CD4-positive, CD25-positive, alpha-beta regulatory T cell (primary cell): ENCODE measurements at regions not wholly inside any gene's neighbourhood (a gene's known extent, or its start where the extent isn't known, plus 50 kb on each side); places are given as distances from the start of the nearest gene placed in this dataset.

ENCODE experiments used
- ATAC-seq, 2 donors: fragments of 150-1000 bp; cut with Tn5 transposase; one replicate each; pipeline ENCODE4 v1.10.0; 2021; ENCODE audit warnings: low read depth in 2 of 2, moderate number of reproducible peaks in 2 of 2, moderate library complexity in 1 of 2
- DNase-seq, 3 donors: peaks; one replicate each; pipeline versions ENCODE4 v3.0.0 to v3.0.0-alpha.2; 2012 to 2022; ENCODE audit warnings: mixed read lengths in 1 of 3
- H3K27ac ChIP-seq: one replicate; pipeline ENCODE4 v1.7.0; 2013; ENCODE audit warnings: mild to moderate bottlenecking, low read length; ENCODE audit not compliant: insufficient read depth, poor library complexity, severe bottlenecking
- H3K27me3 ChIP-seq: one replicate; pipeline ENCODE4 v1.7.0; 2013; ENCODE audit warnings: low read length; ENCODE audit not compliant: control insufficient read depth, insufficient read depth
- H3K36me3 ChIP-seq: one replicate; pipeline ENCODE4 v1.7.0; 2013; ENCODE audit warnings: mild to moderate bottlenecking, low read length, moderate library complexity; ENCODE audit not compliant: control insufficient read depth, insufficient read depth
- H3K4me1 ChIP-seq: 2 replicates; pipeline ENCODE4 v1.7.0; 2013; ENCODE audit warnings: mild to moderate bottlenecking, low read length; ENCODE audit not compliant: insufficient read depth, control insufficient read depth, poor library complexity, severe bottlenecking
- H3K4me3 ChIP-seq: one replicate; pipeline ENCODE4 v1.7.0; 2013; ENCODE audit warnings: low read depth, mild to moderate bottlenecking, low read length, moderate library complexity
- H3K9me3 ChIP-seq, 2 experiments: 1 replicate in 1 of 2; 2 replicates in 1 of 2; pipeline ENCODE4 v1.7.0; 2013; ENCODE audit warnings: low read length in 2 of 2, mild to moderate bottlenecking in 1 of 2, moderate library complexity in 1 of 2; ENCODE audit not compliant: control insufficient read depth in 2 of 2
- H3K27ac Mint-ChIP-seq, 3 donors: one replicate each; pipeline ENCODE4 v1.8.0; 2020 to 2022; ENCODE audit warnings: mild to moderate bottlenecking in 3 of 3, mixed read lengths in 3 of 3, moderate library complexity in 2 of 3
- H3K27me3 Mint-ChIP-seq: one replicate; pipeline ENCODE4 v1.8.0; 2022; ENCODE audit warnings: mild to moderate bottlenecking, mixed read lengths
- H3K36me3 Mint-ChIP-seq: one replicate; pipeline ENCODE4 v1.8.0; 2020; ENCODE audit warnings: mixed read lengths
- H3K4me1 Mint-ChIP-seq, 4 donors: one replicate each; pipeline ENCODE4 v1.8.0; 2020 to 2022; ENCODE audit warnings: mixed read lengths in 4 of 4, mild to moderate bottlenecking in 1 of 4
- H3K4me3 Mint-ChIP-seq, 4 donors: one replicate each; pipeline ENCODE4 v1.8.0; 2020 to 2022; ENCODE audit warnings: mild to moderate bottlenecking in 4 of 4, mixed read lengths in 4 of 4, moderate library complexity in 3 of 4
- H3K9me3 Mint-ChIP-seq, 7 donors: one replicate each; pipeline ENCODE4 v1.8.0; 2020 to 2022; ENCODE audit warnings: mixed read lengths in 7 of 7, mild to moderate bottlenecking in 3 of 7, moderate library complexity in 2 of 7

DNA sequence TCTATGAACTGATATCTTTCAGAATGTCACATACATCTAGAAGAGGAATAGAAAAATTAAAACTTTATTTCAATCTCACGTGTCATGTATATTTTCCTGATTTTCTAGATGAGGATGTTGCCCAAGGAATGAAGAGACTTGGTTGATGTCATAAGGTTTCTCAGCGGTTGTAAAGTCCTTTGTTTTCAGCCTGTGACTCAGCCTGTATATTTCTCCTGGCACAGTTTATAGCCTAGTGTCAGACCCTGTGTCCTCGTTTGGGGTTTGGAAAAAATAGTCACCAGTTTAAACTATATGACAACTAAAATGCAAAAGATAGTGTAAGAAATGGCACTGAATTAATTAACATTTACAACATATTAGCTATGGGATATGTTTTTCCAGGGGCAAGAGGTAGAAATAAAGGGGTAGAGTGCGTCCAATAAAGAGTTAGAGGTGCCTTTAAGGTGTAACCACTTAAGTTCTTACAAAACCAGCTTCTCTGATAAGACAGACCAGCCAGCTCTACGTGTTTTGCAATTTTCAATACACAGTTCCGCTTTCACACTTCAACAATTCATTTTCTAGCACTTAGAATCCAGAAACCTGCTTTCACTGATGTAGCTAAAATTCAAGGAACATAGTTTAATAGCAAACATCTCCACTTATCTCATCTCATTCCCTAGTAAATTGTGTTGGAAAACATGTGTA, 1432.6 kb upstream of the TENM4 start:
- no peaks in the 10 kb centered on the region for H3K4me1 Mint-ChIP-seq
- no peaks in the 10 kb centered on the region for H3K27me3 Mint-ChIP-seq
- no peaks in the 10 kb centered on the region for H3K9me3 ChIP-seq
- H3K9me3 Mint-ChIP-seq, result peaks cover 3 to 15% (median 6%) of the 10 kb centered on the region in 7 donors
- H3K4me3 Mint-ChIP-seq, result no peak overlapping the region
- H3K27ac Mint-ChIP-seq, result no peak overlapping the region
- no peaks in the 10 kb centered on the region for H3K27me3 ChIP-seq
- no peaks in the 10 kb centered on the region for H3K4me1 ChIP-seq
- no peaks in the 10 kb centered on the region for H3K36me3 Mint-ChIP-seq
- DNase-seq (no peak), ATAC-seq (no peak)
- H3K36me3 ChIP-seq, result no peaks in the 10 kb centered on the region
- no peak overlapping the region for H3K27ac ChIP-seq
- no peak overlapping the region for H3K4me3 ChIP-seq

- Histone ChIP-seq H3K4me3 (no peak overlapping the region), H3K27ac (no peak overlapping the region), H3K9me3 (no peaks in the 10 kb centered on the region), H3K36me3 (no peaks in the 10 kb centered on the region), H3K4me1 (no peaks in the 10 kb centered on the region), H3K27me3 (no peaks in the 10 kb centered on the region)
- Mint-ChIP-seq H3K27ac (no peak overlapping the region), H3K27me3 (no peaks in the 10 kb centered on the region), H3K4me1 (no peaks in the 10 kb centered on the region), H3K9me3 (peaks cover 3 to 15% (median 5%) of the 10 kb centered on the region in 7 donors), H3K4me3 (no peak overlapping the region), H3K36me3 (no peaks in the 10 kb centered on the region)
- ATAC-seq, result no peak
- DNase-seq, result no peak
Measured at GRCh38 chr11:80872116-80872728, 1431.4 kb upstream of the TENM4 start.

- Mint-ChIP-seq H3K9me3 (peaks cover 0 to 18% (median 7%) of the 10 kb centered on the region in 7 donors), H3K27me3 (no peaks in the 10 kb centered on the region), H3K27ac (no peak overlapping the region), H3K4me1 (no peaks in the 10 kb centered on the region), H3K4me3 (no peak overlapping the region), H3K36me3 (no peaks in the 10 kb centered on the region)
- Histone ChIP-seq H3K4me3 (no peak overlapping the region), H3K4me1 (no peaks in the 10 kb centered on the region), H3K36me3 (no peaks in the 10 kb centered on the region), H3K27ac (no peak overlapping the region), H3K9me3 (no peaks in the 10 kb centered on the region), H3K27me3 (no peaks in the 10 kb centered on the region)
- no peak for DNase-seq
- no peak for ATAC-seq
Measured at GRCh38 chr11:80868831-80869230, 1428.0 kb upstream of the TENM4 start.

- no peak overlapping the region for H3K4me3 Mint-ChIP-seq
- no peaks in the 10 kb centered on the region for H3K36me3 Mint-ChIP-seq
- ATAC-seq, result no peak
- no peaks in the 10 kb centered on the region for H3K4me1 Mint-ChIP-seq
- H3K4me3 ChIP-seq, result no peak overlapping the region
- no peaks in the 10 kb centered on the region for H3K27me3 Mint-ChIP-seq
- no peaks in the 10 kb centered on the region for H3K9me3 ChIP-seq
- H3K27me3 ChIP-seq, result no peaks in the 10 kb centered on the region
- no peaks in the 10 kb centered on the region for H3K4me1 ChIP-seq
- peaks cover 0 to 17% (median 8%) of the 10 kb centered on the region in 7 donors for H3K9me3 Mint-ChIP-seq
- DNase-seq, result no peak
- H3K27ac Mint-ChIP-seq, result no peak overlapping the region
- no peaks in the 10 kb centered on the region for H3K36me3 ChIP-seq
- no peak overlapping the region for H3K27ac ChIP-seq
Measured at GRCh38 chr11:80862011-80862410, 1421.2 kb upstream of the TENM4 start.

GRCh38 chr11:80861193-80861592, 1420.4 kb upstream of the TENM4 start:
- Histone ChIP-seq H3K36me3 (no peaks in the 10 kb centered on the region), H3K4me3 (no peak overlapping the region), H3K27me3 (no peaks in the 10 kb centered on the region), H3K9me3 (no peaks in the 10 kb centered on the region), H3K27ac (no peak overlapping the region), H3K4me1 (no peaks in the 10 kb centered on the region)
- Mint-ChIP-seq H3K27me3 (no peaks in the 10 kb centered on the region), H3K36me3 (no peaks in the 10 kb centered on the region), H3K27ac (no peak overlapping the region), H3K4me1 (no peaks in the 10 kb centered on the region), H3K4me3 (no peak overlapping the region), H3K9me3 (peaks cover 0 to 12% (median 7%) of the 10 kb centered on the region in 7 donors)
- DNase-seq (no peak), ATAC-seq (no peak)

DNA sequence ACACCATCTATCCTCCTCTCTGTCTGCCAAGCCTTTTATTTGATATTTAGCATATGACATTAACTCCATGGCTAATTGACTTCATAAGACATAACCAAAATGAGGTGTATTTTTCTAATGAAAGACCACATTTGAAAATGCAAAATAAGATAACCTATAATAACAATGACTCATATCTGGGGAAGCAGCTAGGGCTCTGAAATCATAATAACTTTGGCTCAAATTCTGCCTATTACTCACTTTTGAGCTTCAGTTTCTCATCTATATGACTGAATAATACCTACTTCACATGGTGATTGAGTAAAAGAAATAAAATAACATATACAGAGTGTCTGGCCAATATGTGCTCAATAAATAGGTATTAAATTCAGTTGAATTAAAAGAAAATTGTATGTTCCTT, 1419.8 kb upstream of the TENM4 start:
- no peaks in the 10 kb centered on the region for H3K4me1 ChIP-seq
- Mint-ChIP-seq H3K36me3 (no peaks in the 10 kb centered on the region), H3K27ac (no peak overlapping the region), H3K4me3 (no peak overlapping the region), H3K9me3 (peaks cover 0 to 9% (median 6%) of the 10 kb centered on the region in 7 donors), H3K27me3 (no peaks in the 10 kb centered on the region), H3K4me1 (no peaks in the 10 kb centered on the region)
- DNase-seq, result no peak
- H3K4me3 ChIP-seq, result no peak overlapping the region
- ATAC-seq, result no peak
- no peak overlapping the region for H3K27ac ChIP-seq
- H3K27me3 ChIP-seq, result no peaks in the 10 kb centered on the region
- no peaks in the 10 kb centered on the region for H3K9me3 ChIP-seq
- H3K36me3 ChIP-seq, result no peaks in the 10 kb centered on the region

DNA sequence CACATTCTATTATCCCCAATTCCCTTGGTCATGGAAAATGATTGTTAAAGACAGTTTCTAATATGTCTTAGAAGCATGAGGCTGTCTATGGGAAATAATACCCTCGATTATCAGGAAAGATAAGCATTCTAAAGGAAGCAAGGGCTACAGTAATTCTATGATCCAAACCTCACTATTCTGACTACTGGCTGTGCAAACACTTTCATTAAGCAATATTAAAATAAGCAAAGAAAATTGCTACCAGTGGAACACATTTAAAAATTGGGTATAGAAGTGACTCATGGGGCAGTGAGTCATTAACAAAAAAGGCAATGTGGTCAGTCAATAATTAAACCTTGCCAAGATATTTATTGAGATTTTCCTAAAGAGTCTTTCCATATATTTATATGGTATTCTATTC, 1415.2 kb upstream of the TENM4 start:
- peaks cover 0 to 9% (median 5%) of the 10 kb centered on the region in 7 donors for H3K9me3 Mint-ChIP-seq
- no peak overlapping the region for H3K27ac ChIP-seq
- H3K36me3 ChIP-seq, result no peaks in the 10 kb centered on the region
- H3K9me3 ChIP-seq, result no peaks in the 10 kb centered on the region
- H3K4me1 ChIP-seq, result no peaks in the 10 kb centered on the region
- no peaks in the 10 kb centered on the region for H3K27me3 Mint-ChIP-seq
- no peaks in the 10 kb centered on the region for H3K27me3 ChIP-seq
- no peak overlapping the region for H3K4me3 ChIP-seq
- no peaks in the 10 kb centered on the region for H3K36me3 Mint-ChIP-seq
- DNase-seq (no peak), ATAC-seq (no peak)
- no peak overlapping the region for H3K4me3 Mint-ChIP-seq
- H3K27ac Mint-ChIP-seq, result no peak overlapping the region
- no peaks in the 10 kb centered on the region for H3K4me1 Mint-ChIP-seq

DNA sequence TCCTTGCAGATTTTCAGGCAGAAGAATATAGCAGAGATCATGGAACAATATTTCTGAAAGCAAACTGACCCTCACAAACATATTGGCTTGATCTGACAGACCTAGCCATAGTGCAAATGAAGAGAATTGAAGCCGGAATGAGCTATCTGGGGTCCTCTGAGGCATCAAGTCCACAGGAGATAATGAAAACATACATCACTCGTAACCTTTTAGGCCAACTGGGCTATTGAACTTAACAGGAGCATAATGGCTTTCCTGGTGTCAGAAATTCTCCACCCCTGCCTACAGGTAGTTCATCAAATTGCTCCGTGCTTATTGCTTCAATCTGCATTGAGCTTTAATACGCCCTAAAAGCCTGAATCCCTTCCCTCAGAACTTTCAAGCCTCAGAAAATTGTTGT, 1414.6 kb upstream of the TENM4 start:
- Histone ChIP-seq H3K27ac (no peak overlapping the region), H3K36me3 (no peaks in the 10 kb centered on the region), H3K9me3 (no peaks in the 10 kb centered on the region), H3K27me3 (no peaks in the 10 kb centered on the region), H3K4me3 (no peak overlapping the region), H3K4me1 (no peaks in the 10 kb centered on the region)
- Mint-ChIP-seq H3K4me1 (no peaks in the 10 kb centered on the region), H3K4me3 (no peak overlapping the region), H3K9me3 (peaks cover 0 to 9% (median 5%) of the 10 kb centered on the region in 7 donors), H3K36me3 (no peaks in the 10 kb centered on the region), H3K27me3 (no peaks in the 10 kb centered on the region), H3K27ac (peak overlapping the region in 1 of 3 donors; percentile 7)
- ATAC-seq (no peak), DNase-seq (no peak)
